Epithelial cell of esophagus (primary cell): ENCODE measurements at regions not wholly inside any gene's neighbourhood (a gene's known extent, or its start where the extent isn't known, plus 50 kb on each side); places are given as distances from the start of the nearest gene placed in this dataset.
"Not testable (repeated sequence)": the region's sequence is repeated elsewhere in the genome, so short reads cannot be mapped to it uniquely, and the experiment has no call there.

Source experiments
- DNase-seq: peaks from one replicate; pipeline ENCODE4 v3.0.0; 2010; ENCODE audit warnings: low read depth
- H3K4me3 ChIP-seq: 2 replicates; pipeline ENCODE4 v1.5.1; 2011; ENCODE audit warnings: mild to moderate bottlenecking, low read length, control low read depth
- TF ChIP-seq, protein P1 (sequence below): IDR thresholded peaks from 2 replicates; pipeline ENCODE4 v1.5.1; 2011; ENCODE audit warnings: low read depth, mild to moderate bottlenecking, low read length, control low read depth, inconsistent platforms; ENCODE audit not compliant: insufficient read depth; ENCODE audit errors: missing control alignments

DNA sequence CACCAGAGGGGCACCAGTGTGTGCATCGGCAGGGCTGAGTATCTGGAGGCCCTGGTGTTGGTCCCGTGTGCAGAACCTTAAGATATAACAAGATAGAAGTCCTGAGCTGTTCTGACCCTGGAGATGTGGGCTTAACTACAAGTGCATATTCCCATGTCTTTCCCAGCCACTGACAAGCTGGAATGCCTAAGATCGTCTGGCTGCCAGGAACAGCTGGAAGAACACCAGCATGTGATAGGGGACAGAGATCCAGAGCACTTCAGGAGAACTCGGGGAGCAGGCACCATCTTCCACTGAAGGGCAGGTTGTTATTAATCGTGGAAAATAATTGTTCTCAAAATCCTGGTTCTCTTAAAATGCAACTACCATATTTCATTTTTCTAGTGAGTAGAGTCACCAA is 419.9 kb upstream of the RUNX1 start:
- DNase-seq, result no peak
- TF ChIP-seq, protein P1, sequence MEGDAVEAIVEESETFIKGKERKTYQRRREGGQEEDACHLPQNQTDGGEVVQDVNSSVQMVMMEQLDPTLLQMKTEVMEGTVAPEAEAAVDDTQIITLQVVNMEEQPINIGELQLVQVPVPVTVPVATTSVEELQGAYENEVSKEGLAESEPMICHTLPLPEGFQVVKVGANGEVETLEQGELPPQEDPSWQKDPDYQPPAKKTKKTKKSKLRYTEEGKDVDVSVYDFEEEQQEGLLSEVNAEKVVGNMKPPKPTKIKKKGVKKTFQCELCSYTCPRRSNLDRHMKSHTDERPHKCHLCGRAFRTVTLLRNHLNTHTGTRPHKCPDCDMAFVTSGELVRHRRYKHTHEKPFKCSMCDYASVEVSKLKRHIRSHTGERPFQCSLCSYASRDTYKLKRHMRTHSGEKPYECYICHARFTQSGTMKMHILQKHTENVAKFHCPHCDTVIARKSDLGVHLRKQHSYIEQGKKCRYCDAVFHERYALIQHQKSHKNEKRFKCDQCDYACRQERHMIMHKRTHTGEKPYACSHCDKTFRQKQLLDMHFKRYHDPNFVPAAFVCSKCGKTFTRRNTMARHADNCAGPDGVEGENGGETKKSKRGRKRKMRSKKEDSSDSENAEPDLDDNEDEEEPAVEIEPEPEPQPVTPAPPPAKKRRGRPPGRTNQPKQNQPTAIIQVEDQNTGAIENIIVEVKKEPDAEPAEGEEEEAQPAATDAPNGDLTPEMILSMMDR, result no peak

DNA sequence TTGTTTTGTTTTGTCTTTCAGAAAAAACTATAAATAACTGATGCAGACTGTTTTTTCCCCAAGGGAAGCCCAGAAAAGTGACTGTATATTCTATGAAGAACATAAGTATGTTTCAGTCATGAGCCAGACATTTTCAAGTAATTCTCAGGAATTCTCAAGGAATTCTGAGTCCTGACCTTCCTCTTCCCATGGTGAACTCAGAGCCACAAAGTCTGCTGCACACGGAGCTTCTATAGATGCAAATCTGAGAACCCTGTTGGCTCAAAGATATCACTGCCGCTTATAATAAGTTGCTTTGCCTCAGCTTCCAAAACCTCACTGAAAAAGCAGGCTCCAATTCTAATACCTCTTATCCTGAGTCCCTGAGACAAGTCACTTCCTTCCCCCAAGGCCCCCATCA is 418.5 kb upstream of the RUNX1 start:
- no peak overlapping the region for H3K4me3 ChIP-seq
- DNase-seq, result no peak
- TF ChIP-seq, protein P1, result no peak

More for the DNA sequence above, 419.9 kb upstream of the RUNX1 start:
- H3K4me3 ChIP-seq, result no peak overlapping the region

DNA sequence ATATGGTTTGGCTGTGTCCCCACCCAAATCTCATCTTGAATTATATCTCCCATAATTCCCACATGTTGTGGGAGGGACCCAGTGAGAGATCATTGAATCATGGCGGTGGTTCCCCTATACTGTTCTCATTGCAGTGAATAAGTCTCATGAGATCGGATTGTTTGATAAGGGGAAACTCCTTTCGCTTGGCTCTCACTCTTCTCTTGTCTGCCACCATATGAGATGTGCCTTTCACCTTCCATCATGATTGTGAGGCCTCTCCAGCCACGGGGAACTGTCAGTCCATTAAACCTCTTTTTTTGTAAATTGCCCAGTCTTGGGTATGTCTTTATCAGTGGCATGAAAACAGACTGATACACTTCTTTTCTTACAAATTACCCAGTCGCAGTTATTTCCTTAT is 417.6 kb upstream of the RUNX1 start:
- H3K4me3 ChIP-seq, DNase-seq: not testable (repeated sequence)

DNA sequence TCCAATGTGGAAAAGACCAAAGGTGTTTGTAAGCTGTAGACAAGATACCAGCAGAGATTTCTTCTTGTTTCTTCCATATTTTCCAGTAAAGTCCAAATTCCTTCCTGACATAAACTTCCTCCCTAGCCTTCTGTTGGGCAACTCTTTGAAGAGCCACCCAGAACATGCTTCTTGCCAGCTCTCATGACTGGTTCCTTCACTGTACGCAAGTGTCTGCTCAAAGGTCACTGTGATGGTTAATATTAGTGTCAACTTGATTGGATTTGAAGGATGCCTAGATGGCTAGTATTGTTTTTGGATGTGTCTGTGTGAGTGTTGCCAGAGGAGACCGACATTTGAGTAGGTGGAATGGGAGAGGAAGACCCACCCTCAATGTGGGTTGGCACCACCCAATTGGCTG is 416.6 kb upstream of the RUNX1 start:
- no peak for DNase-seq
- H3K4me3 ChIP-seq, result no peak overlapping the region
- TF ChIP-seq, protein P1, result no peak

DNA sequence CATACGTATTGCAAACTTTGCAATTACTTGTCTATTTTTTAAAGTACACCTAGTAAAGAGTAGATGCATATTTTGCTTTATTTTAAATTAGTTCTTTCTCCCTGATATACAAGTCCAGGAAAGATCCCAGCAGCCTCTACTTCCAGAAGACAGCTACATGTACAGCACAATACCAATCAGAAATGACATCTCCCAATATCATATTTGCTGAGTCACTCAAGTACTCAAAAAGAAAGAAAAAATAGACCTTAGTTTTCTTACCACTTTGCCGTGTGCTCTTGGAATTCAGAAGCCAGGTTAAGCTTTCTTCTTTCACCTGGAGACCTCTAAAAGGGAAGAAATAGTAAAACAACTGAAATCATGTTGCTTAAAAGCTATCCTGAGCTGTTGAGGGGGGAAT is 412.6 kb upstream of the RUNX1 start:
- H3K4me3 ChIP-seq, result no peak overlapping the region
- TF ChIP-seq, protein P1, result no peak
- no peak for DNase-seq

DNA sequence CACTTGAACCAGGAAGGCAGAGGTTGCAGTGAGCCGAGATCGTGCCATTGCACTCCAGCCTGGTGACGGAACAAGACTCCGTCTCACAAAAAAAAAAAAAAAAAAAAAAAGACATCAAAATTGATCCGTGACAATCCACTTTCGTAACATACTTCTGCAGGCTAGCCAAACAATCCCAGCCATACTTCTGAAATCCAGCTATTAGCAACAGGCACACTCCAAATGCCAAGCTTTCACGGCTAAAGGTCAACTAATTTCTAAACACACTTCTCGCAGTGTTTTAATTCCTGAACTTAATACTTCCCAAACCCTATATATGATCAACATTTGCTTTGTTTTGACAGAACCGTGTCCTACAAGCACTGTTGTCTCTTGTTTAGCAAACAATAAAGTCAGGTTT is 411.3 kb upstream of the RUNX1 start:
- DNase-seq, result no peak
- TF ChIP-seq, protein P1, result no peak
- H3K4me3 ChIP-seq, result no peak overlapping the region

DNA sequence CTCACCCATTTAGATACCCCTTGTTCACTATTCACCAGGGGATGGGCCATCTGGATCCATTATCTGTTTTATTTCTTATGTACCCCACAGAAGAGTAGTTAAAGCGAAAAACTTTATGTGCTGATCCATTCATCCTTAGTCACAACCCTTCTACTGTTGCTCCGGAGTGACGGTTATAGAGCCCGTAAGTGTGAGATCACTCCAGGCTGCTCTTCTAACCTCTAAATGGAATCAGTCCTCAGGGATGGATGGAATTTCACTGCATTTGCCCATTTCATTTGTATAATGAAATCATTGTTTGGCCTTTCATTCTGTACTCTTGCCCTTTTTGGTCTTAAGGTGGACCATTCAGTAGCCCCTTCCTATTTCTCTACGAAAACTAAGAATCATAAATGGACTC is 409.3 kb upstream of the RUNX1 start:
- DNase-seq, result no peak
- no peak overlapping the region for H3K4me3 ChIP-seq
- TF ChIP-seq, protein P1, result no peak

DNA sequence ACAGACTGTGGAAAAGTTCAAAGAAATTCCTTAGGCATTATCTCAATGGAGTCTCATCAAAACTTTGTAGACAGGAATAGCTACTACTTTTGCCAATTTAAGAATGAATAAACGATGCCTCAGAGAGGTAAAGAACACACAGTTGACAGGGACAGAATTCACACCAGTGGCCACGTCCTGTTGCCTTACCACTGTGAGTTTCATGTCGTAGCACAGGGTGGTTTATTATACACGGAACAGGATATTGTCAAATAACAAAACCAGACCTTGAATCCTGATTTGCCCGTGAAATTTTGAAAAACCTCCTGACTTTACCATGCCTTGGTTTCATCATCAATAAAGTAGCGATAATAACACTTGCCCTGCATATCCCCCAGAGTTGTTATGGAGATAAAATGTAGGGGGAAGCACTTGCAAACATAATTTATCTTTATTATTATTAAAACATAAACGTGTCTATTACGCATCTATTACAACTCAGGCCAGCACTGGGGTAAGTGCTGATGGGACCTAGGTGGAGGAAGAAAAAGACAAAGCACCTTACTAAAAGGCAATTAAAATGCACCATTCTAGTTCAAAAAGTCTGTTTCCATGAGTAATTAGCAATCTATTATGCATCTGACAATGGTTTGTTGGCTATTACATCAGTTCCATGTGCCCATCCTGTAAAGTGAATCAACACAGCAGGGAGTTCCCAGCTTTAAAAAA is 408.1 kb upstream of the RUNX1 start:
- H3K4me3 ChIP-seq, result no peak overlapping the region
- no peak for DNase-seq
- TF ChIP-seq, protein P1, result no peak
